ENCODE measurements at regions not wholly inside any gene's neighbourhood (a gene's known extent, or its start where the extent isn't known, plus 50 kb on each side); places are given as distances from the start of the nearest gene placed in this dataset.

- ATAC-seq: no peak
- Histone ChIP-seq H3K9me3 (no peaks in the 10 kb centered on the region), H3K4me3 (no peak overlapping the region), H3K27me3 (no peaks in the 10 kb centered on the region), H3K36me3 (no peaks in the 10 kb centered on the region), H3K27ac (no peak overlapping the region), H3K4me1 (no peaks in the 10 kb centered on the region)
- TF ChIP-seq CTCF (IDR thresholded peaks at IDR 0.05): no peak
- no peak for DNase-seq
- WGBS, 2 donors: 64 to 75% methylated on average over 3 of the region's 3 CpGs
- intact Hi-C loops (cut with DNase I): no loop called here
Measured at GRCh38 chr3:4107430-4107829, 195.7 kb upstream of the SETMAR start.

- ATAC-seq (no peak), DNase-seq (no peak)
- no peaks in the 10 kb centered on the region for H3K9me3 ChIP-seq
- H3K4me3 ChIP-seq: no peak overlapping the region
- no peaks in the 10 kb centered on the region for H3K4me1 ChIP-seq
- no peaks in the 10 kb centered on the region for H3K36me3 ChIP-seq
- no peak overlapping the region for H3K27ac ChIP-seq
- no peaks in the 10 kb centered on the region for H3K27me3 ChIP-seq
- 68 to 69% methylated on average over 2 of the region's 2 CpGs for WGBS, 2 donors
- no peak for TF ChIP-seq CTCF (IDR thresholded peaks at IDR 0.05)
- intact Hi-C loops (cut with DNase I): no loop called here
Measured at GRCh38 chr3:4113811-4114522, 189.2 kb upstream of the SETMAR start.

GRCh38 chr3:4119119-4119518 lies 184.1 kb upstream of the SETMAR start:
- WGBS, 2 donors: 54 to 62% methylated on average over 2 of the region's 2 CpGs

GRCh38 chr3:4125576-4125975 lies 177.6 kb upstream of the SETMAR start:
- Histone ChIP-seq H3K27ac (no peak overlapping the region), H3K9me3 (peaks cover 0 to 16% (median 0%) of the 10 kb centered on the region in 11 donors), H3K27me3 (no peaks in the 10 kb centered on the region), H3K4me3 (no peak overlapping the region), H3K36me3 (no peaks in the 10 kb centered on the region), H3K4me1 (no peaks in the 10 kb centered on the region)
- TF ChIP-seq CTCF (IDR thresholded peaks at IDR 0.05): no peak
- ATAC-seq (no peak), DNase-seq (no peak)
- WGBS, 2 donors: 91 to 96% methylated on average over 3 of the region's 3 CpGs
- intact Hi-C loops (cut with DNase I): no loop called here

More at GRCh38 chr3:4119119-4119518, 184.1 kb upstream of the SETMAR start:
- Histone ChIP-seq H3K36me3 (no peaks in the 10 kb centered on the region), H3K9me3 (no peaks in the 10 kb centered on the region), H3K4me3 (no peak overlapping the region), H3K27ac (no peak overlapping the region), H3K4me1 (no peaks in the 10 kb centered on the region), H3K27me3 (no peaks in the 10 kb centered on the region)
- TF ChIP-seq CTCF (IDR thresholded peaks at IDR 0.05): no peak
- ATAC-seq: no peak
- intact Hi-C loops (cut with DNase I): no loop called here
- no peak for DNase-seq
